IMR-90 (cell line): ENCODE measurements at regions not wholly inside any gene's neighbourhood (a gene's known extent, or its start where the extent isn't known, plus 50 kb on each side); places are given as distances from the start of the nearest gene placed in this dataset.

Experiments used
- ATAC-seq: fragments of 200-7000 bp; cut with Tn5 transposase; 2 replicates; pipeline ENCODE4 v1.9.1; 2020; ENCODE audit warnings: low read depth, mild to moderate bottlenecking, moderate library complexity
- BruUV-seq: library from RNA; stranded (reverse); fragments of 400-500 nt; replicated peaks from 2 replicates; lab custom pipeline; 2021; lab: Mats Ljungman, UMichigan
- CTCF ChIA-PET: fragments of 300-600 bp; formaldehyde crosslinking; extraction: SDS; loops from one replicate; lab custom pipeline; 2021; ENCODE audit warnings: antibody characterized with exemption; lab: Yijun Ruan, JAX
- POLR2A ChIA-PET: fragments of 300-600 bp; sonication (Branson Sonifier 250); formaldehyde crosslinking; loops from one replicate; lab custom pipeline; 2022; ENCODE audit warnings: antibody characterized with exemption; ENCODE audit not compliant: unreplicated experiment; lab: Charles Lee
- DNase-seq: peaks from one replicate; pipeline ENCODE4 v3.0.0; 2013
- H2AFZ ChIP-seq: replicated peaks from 2 replicates; pipeline ENCODE3; 2013; ENCODE audit warnings: low read length, mild to moderate bottlenecking; ENCODE audit not compliant: poor library complexity
- H2AK5ac ChIP-seq: 2 replicates; pipeline ENCODE4 v1.6.1; 2013; ENCODE audit warnings: low read depth, low read length, inconsistent platforms
- H2AK9ac ChIP-seq: replicated peaks from 2 replicates; pipeline ENCODE3; 2013; ENCODE audit warnings: mild to moderate bottlenecking, low read depth, low read length, moderate library complexity; ENCODE audit not compliant: poor library complexity
- H2BK120ac ChIP-seq: 2 replicates; pipeline ENCODE4 v1.6.1; 2013; ENCODE audit warnings: low read depth, low read length, inconsistent platforms
- H2BK15ac ChIP-seq: 3 replicates; pipeline ENCODE4 v1.6.1; 2013; ENCODE audit warnings: low read depth, low read length, inconsistent platforms
- H2BK20ac ChIP-seq: 2 replicates; pipeline ENCODE4 v1.6.1; 2013; ENCODE audit warnings: low read depth, mild to moderate bottlenecking, inconsistent platforms, low read length, moderate library complexity
- H2BK5ac ChIP-seq: 2 replicates; pipeline ENCODE4 v1.6.1; 2013; ENCODE audit warnings: mild to moderate bottlenecking, low read depth, low read length, inconsistent platforms; ENCODE audit not compliant: poor library complexity, severe bottlenecking
- H3K14ac ChIP-seq: replicated peaks from 2 replicates; pipeline ENCODE4 v1.6.1; 2013; ENCODE audit warnings: low read depth, low read length, inconsistent platforms
- H3K18ac ChIP-seq: 2 replicates; pipeline ENCODE4 v1.6.1; 2013; ENCODE audit warnings: low read depth, low read length, control low read depth
- H3K23ac ChIP-seq: 2 replicates; pipeline ENCODE4 v1.6.1; 2013; ENCODE audit warnings: low read depth, low read length, inconsistent platforms
- H3K27ac ChIP-seq: 2 replicates; pipeline ENCODE4 v1.5.1; 2013; ENCODE audit warnings: mild to moderate bottlenecking, control low read depth, low read length; ENCODE audit not compliant: insufficient read depth
- H3K27me3 ChIP-seq: 2 replicates; pipeline ENCODE4 v1.6.1; 2013; ENCODE audit warnings: low read length; ENCODE audit not compliant: control insufficient read depth, insufficient read depth
- H3K36me3 ChIP-seq: 2 replicates; pipeline ENCODE4 v1.6.1; 2013; ENCODE audit warnings: low read length, mixed read lengths; ENCODE audit not compliant: control insufficient read depth, insufficient read depth
- H3K4ac ChIP-seq: 2 replicates; pipeline ENCODE4 v1.6.1; 2013; ENCODE audit warnings: low read depth, low read length, inconsistent platforms
- H3K4me1 ChIP-seq: 2 replicates; pipeline ENCODE4 v1.6.1; 2013; ENCODE audit warnings: low read length, mixed read lengths; ENCODE audit not compliant: control insufficient read depth, insufficient read depth
- H3K4me2 ChIP-seq: 2 replicates; pipeline ENCODE4 v1.6.1; 2013; ENCODE audit warnings: low read depth, mild to moderate bottlenecking, control low read depth, low read length, moderate library complexity
- H3K4me3 ChIP-seq: 2 replicates; pipeline ENCODE4 v1.5.1; 2013; ENCODE audit warnings: low read depth, mild to moderate bottlenecking, control low read depth, low read length, moderate library complexity; ENCODE audit not compliant: insufficient read depth
- H3K56ac ChIP-seq: 2 replicates; pipeline ENCODE4 v1.6.1; 2013; ENCODE audit warnings: low read length, inconsistent platforms; ENCODE audit not compliant: insufficient read depth; ENCODE audit errors: extremely low read depth
- H3K79me1 ChIP-seq, 2 experiments: 2 replicates each; pipeline ENCODE4 v1.6.1; 2013; ENCODE audit warnings: low read length in 2 of 2, inconsistent platforms in 1 of 2, low read depth in 1 of 2
- H3K9ac ChIP-seq: 2 replicates; pipeline ENCODE4 v1.6.1; 2013; ENCODE audit warnings: low read depth, low read length, control low read depth
- H3K9me1 ChIP-seq: 2 replicates; pipeline ENCODE4 v1.6.1; 2013; ENCODE audit warnings: low read length, inconsistent platforms; ENCODE audit not compliant: insufficient read depth
- H3K9me3 ChIP-seq: 2 replicates; pipeline ENCODE4 v1.6.1; 2013; ENCODE audit warnings: low read length; ENCODE audit not compliant: control insufficient read depth, insufficient read depth
- H4K20me1 ChIP-seq: 2 replicates; pipeline ENCODE4 v1.6.1; 2013; ENCODE audit warnings: low read length, inconsistent platforms; ENCODE audit not compliant: insufficient read depth
- H4K5ac ChIP-seq: 2 replicates; pipeline ENCODE4 v1.6.1; 2013; ENCODE audit warnings: mild to moderate bottlenecking, low read depth, low read length, control low read depth
- H4K8ac ChIP-seq, 2 experiments: 2 replicates each; pipeline ENCODE4 v1.6.1; 2013; ENCODE audit warnings: low read depth in 2 of 2, low read length in 2 of 2, control low read depth in 1 of 2, inconsistent platforms in 1 of 2
- H4K91ac ChIP-seq: 2 replicates; pipeline ENCODE4 v1.6.1; 2013; ENCODE audit warnings: low read depth, low read length, inconsistent platforms; ENCODE audit not compliant: insufficient read depth
- BHLHE40 ChIP-seq: fragments of 150-350 bp; IDR thresholded peaks from 2 replicates; pipeline ENCODE4 v1.6.1; 2016; ENCODE audit warnings: mild to moderate bottlenecking, low read depth, low read length
- whole genome bisulfite sequencing, 2 experiments: methylation state at CpG; one replicate each; pipeline versions ENCODE4 v1.1.5 to v1.1.7; 2013; ENCODE audit warnings: missing lambda C conversion rate in 2 of 2; ENCODE audit not compliant: insufficient read length in 1 of 2; ENCODE audit errors: extremely low coverage in 2 of 2; 5-methylcytosine and 5-hydroxymethylcytosine counted together
- dilution Hi-C: fragments of 300-500 bp; cut with HindIII; formaldehyde crosslinking; loops from one replicate; pipeline ENCODE4 v1.14.3; 2018; ENCODE audit warnings: low sequenced_read_pairs; ENCODE audit not compliant: unreplicated experiment
- in situ Hi-C: fragments of 300-500 bp; cut with MboI; formaldehyde crosslinking; loops from 3 replicates; pipeline ENCODE4 v1.14.3; 2019; ENCODE audit warnings: low sequenced_read_pairs, inconsistent platforms, mixed read lengths
- intact Hi-C: fragments of 100-400 bp; cut with micrococcal nuclease; formaldehyde crosslinking; loops from 2 replicates; pipeline ENCODE4 v1.10.0; 2022

DNA sequence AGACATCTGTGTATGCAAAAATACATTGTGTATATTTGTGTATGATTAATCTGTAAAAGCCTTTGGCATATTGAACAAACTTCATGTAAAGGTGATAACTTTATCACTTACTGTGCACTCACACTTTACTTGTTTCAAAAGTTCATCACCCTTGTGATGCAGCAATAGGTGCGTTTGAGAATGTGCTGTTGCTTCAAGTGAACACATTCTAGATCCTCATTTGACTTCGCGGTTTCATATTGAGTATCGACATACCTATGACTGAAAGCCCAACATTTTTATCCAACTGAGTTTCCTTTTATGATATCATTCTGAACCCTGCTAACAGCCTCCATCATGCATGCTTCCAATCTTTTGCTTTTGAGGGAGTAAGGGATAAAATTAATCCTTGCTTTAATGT, 1086.9 kb downstream of the TMEM121 start:
- no peaks in the 10 kb centered on the region for H3K9me1 ChIP-seq
- TF ChIP-seq BHLHE40: no peak
- intact Hi-C loops (no loop called here), dilution Hi-C loops (no loop called here), in situ Hi-C loops (no loop called here)
- H2BK120ac ChIP-seq: no peak overlapping the region
- no peak overlapping the region for H2AK9ac ChIP-seq
- ChIA-PET POLR2A (no interaction called here), CTCF (no interaction called here)
- H3K27ac ChIP-seq: no peak overlapping the region
- H4K91ac ChIP-seq: no peak overlapping the region
- H2BK20ac ChIP-seq: no peak overlapping the region
- H3K4me3 ChIP-seq: no peak overlapping the region
- no CpG with 5 or more reads among the region's 4 CpGs for WGBS, 2 experiments
- no peak overlapping the region for H3K23ac ChIP-seq
- H3K9ac ChIP-seq: no peak overlapping the region
- no peak overlapping the region for H3K4ac ChIP-seq
- no peak overlapping the region for H4K5ac ChIP-seq
- no peak overlapping the region for H2AFZ ChIP-seq
- no TSS peak for BruUV-seq
- no peaks in the 10 kb centered on the region for H3K4me1 ChIP-seq
- no peak overlapping the region for H3K14ac ChIP-seq
- no peaks in the 10 kb centered on the region for H3K79me1 ChIP-seq
- no peaks in the 10 kb centered on the region for H3K27me3 ChIP-seq
- peaks cover 16% of the 10 kb centered on the region for H3K9me3 ChIP-seq
- no peak overlapping the region for H2BK5ac ChIP-seq
- H2BK15ac ChIP-seq: no peak overlapping the region
- H4K20me1 ChIP-seq: no peaks in the 10 kb centered on the region
- H3K36me3 ChIP-seq: no peaks in the 10 kb centered on the region
- H3K56ac ChIP-seq: no peak overlapping the region
- H3K18ac ChIP-seq: no peak overlapping the region
- no peak overlapping the region for H4K8ac ChIP-seq
- ATAC-seq (no peak), DNase-seq (no peak)
- H2AK5ac ChIP-seq: no peak overlapping the region
- no peak overlapping the region for H3K4me2 ChIP-seq
